DND-41 (cell line): ENCODE measurements at regions not wholly inside any gene's neighbourhood (a gene's known extent, or its start where the extent isn't known, plus 50 kb on each side); places are given as distances from the start of the nearest gene placed in this dataset.

ENCODE experiments used
- ATAC-seq: fragments of 200-7000 bp; cut with Tn5 transposase; 3 replicates; pipeline ENCODE4 v1.9.1; 2021; ENCODE audit warnings: low read depth; ENCODE audit not compliant: insufficient read depth
- DNase-seq: peaks from one replicate; pipeline ENCODE4 v3.0.0-alpha.2; 2020
- H2AFZ ChIP-seq: 2 replicates; pipeline ENCODE4 v1.6.0; 2012; ENCODE audit warnings: low read depth, low read length
- H3K27ac ChIP-seq: 2 replicates; pipeline ENCODE4 v1.5.1; 2012; ENCODE audit warnings: low read length, inconsistent platforms
- H3K27me3 ChIP-seq: fragments of 200-600 bp; sonication (generic); 2 replicates; pipeline ENCODE4 v1.6.0; 2012; ENCODE audit warnings: low read length, mild to moderate bottlenecking, inconsistent platforms; ENCODE audit not compliant: insufficient read depth, poor library complexity
- H3K36me3 ChIP-seq: 2 replicates; pipeline ENCODE4 v1.5.1; 2012; ENCODE audit warnings: low read length, inconsistent platforms; ENCODE audit not compliant: insufficient read depth
- H3K4me1 ChIP-seq: 2 replicates; pipeline ENCODE4 v1.5.1; 2012; ENCODE audit warnings: mild to moderate bottlenecking, low read length; ENCODE audit not compliant: insufficient read depth
- H3K4me2 ChIP-seq: 2 replicates; pipeline ENCODE4 v1.6.0; 2012; ENCODE audit warnings: mild to moderate bottlenecking, moderate library complexity, low read length, inconsistent platforms; ENCODE audit not compliant: insufficient read depth
- H3K4me3 ChIP-seq, 2 experiments: fragments of 200-600 bp in 1 of 2; shearing (Covaris generic) in 1 of 2; 2 replicates each; pipeline ENCODE4 v1.5.1; 2012 to 2016; ENCODE audit warnings: inconsistent platforms in 2 of 2, low read length in 2 of 2, mild to moderate bottlenecking in 2 of 2, low read depth in 1 of 2, moderate library complexity in 1 of 2
- H3K79me2 ChIP-seq: 2 replicates; pipeline ENCODE4 v1.6.0; 2012; ENCODE audit warnings: low read length, inconsistent platforms; ENCODE audit not compliant: insufficient read depth
- H3K9ac ChIP-seq: 2 replicates; pipeline ENCODE4 v1.6.0; 2012; ENCODE audit warnings: low read depth, mild to moderate bottlenecking, inconsistent platforms, low read length, moderate library complexity
- H3K9me3 ChIP-seq: 2 replicates; pipeline ENCODE4 v1.5.1; 2012; ENCODE audit warnings: low read length, moderate library complexity, mild to moderate bottlenecking, inconsistent platforms; ENCODE audit not compliant: insufficient read depth, severe bottlenecking
- H4K20me1 ChIP-seq: 2 replicates; pipeline ENCODE4 v1.6.0; 2012; ENCODE audit warnings: low read length; ENCODE audit not compliant: insufficient read depth
- EZH2 ChIP-seq: IDR thresholded peaks from 3 replicates; pipeline ENCODE4 v1.6.1; 2012; ENCODE audit warnings: borderline replicate concordance, low read depth, mild to moderate bottlenecking, moderate library complexity, low read length, inconsistent platforms; ENCODE audit not compliant: severe bottlenecking
- TF ChIP-seq, protein P1 (sequence below): IDR thresholded peaks from 2 replicates; pipeline ENCODE4 v1.5.1; 2012; ENCODE audit warnings: borderline replicate concordance, low read length, moderate library complexity, mild to moderate bottlenecking; ENCODE audit not compliant: poor library complexity, severe bottlenecking; ENCODE audit errors: extremely low read depth

DNA sequence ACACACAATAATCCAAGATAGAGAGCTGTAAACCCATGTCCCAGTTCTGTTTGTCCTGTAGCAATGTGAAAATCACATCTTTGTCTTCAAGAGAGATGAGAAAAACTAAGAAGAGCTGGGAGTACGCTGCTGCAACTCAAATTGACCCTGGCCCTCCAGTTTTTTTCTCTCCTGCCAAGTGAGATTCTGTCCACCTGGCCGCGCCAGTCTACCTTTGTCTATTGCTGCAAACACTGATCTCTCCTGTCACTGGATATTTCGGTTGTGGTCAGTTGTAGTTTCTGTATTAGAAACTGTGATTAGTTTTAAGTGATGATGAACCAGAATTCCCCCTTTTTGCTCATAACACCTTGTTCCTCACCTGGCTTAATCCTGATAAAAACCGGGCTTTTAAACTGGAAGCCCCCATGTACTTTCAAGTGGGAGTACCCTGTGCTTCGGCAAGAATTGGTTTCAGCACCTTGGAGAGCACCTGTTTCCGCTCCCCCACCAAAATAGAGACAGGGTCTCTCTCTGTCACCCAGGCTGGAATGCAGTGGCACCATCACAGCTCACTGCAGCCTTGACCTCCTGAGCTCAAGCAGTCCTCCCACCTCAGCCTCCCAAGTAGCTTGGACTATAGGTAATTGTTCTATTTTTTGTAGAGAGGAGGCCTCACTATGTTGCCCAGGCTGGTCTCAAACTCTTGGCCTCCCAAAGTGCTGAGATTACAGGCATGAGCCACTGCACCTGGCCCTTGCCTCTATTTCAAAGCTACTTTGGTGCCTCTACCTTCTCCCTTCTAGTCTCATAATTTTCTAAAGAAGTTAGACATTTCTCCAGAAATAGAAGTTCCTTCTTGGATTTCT is 156.8 kb downstream of the PHETA1 start:
- H3K9me3 ChIP-seq, result no peaks in the 10 kb centered on the region
- TF ChIP-seq EZH2, result no peak
- TF ChIP-seq, protein P1, sequence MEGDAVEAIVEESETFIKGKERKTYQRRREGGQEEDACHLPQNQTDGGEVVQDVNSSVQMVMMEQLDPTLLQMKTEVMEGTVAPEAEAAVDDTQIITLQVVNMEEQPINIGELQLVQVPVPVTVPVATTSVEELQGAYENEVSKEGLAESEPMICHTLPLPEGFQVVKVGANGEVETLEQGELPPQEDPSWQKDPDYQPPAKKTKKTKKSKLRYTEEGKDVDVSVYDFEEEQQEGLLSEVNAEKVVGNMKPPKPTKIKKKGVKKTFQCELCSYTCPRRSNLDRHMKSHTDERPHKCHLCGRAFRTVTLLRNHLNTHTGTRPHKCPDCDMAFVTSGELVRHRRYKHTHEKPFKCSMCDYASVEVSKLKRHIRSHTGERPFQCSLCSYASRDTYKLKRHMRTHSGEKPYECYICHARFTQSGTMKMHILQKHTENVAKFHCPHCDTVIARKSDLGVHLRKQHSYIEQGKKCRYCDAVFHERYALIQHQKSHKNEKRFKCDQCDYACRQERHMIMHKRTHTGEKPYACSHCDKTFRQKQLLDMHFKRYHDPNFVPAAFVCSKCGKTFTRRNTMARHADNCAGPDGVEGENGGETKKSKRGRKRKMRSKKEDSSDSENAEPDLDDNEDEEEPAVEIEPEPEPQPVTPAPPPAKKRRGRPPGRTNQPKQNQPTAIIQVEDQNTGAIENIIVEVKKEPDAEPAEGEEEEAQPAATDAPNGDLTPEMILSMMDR, result no peak
- H2AFZ ChIP-seq, result no peak overlapping the region
- H3K4me1 ChIP-seq, result no peaks in the 10 kb centered on the region
- ATAC-seq (peak; percentile 56; the same call in 1 of the 3 replicates), DNase-seq (peak; percentile 49)
- H3K27ac ChIP-seq, result no peak overlapping the region
- H4K20me1 ChIP-seq, result no peaks in the 10 kb centered on the region
- no peak overlapping the region for H3K9ac ChIP-seq
- no peaks in the 10 kb centered on the region for H3K27me3 ChIP-seq
- no peaks in the 10 kb centered on the region for H3K36me3 ChIP-seq
- H3K4me2 ChIP-seq, result no peak overlapping the region
- H3K79me2 ChIP-seq, result no peaks in the 10 kb centered on the region
- H3K4me3 ChIP-seq, result no peak overlapping the region

DNA sequence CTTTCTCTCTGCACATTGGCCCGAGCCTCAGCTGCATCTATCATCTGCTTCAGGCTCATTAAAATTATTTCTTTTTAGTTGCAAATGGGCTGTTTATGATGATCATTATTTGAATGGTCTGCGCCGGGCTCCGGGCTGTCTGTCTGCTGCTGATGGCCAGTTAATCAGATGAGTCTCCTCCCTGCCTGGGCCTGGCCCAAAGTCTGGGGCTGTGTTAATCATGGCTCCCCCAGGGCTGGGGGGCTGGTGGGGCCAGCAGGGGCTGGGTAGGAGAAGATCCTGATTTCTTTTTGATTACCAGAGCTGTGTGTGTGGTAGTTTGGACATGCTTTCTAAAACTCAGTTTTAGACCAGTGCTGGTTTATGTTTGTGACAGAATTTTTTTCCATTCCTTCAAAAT is 159.1 kb downstream of the PHETA1 start:
- Histone ChIP-seq H4K20me1 (no peaks in the 10 kb centered on the region), H3K4me2 (no peak overlapping the region), H3K9me3 (no peaks in the 10 kb centered on the region), H3K9ac (no peak overlapping the region), H3K36me3 (no peaks in the 10 kb centered on the region), H3K4me3 (no peak overlapping the region), H2AFZ (no peak overlapping the region), H3K79me2 (no peaks in the 10 kb centered on the region), H3K4me1 (no peaks in the 10 kb centered on the region), H3K27ac (no peak overlapping the region), H3K27me3 (no peaks in the 10 kb centered on the region)
- TF ChIP-seq, protein P1, result no peak
- no peak for TF ChIP-seq EZH2
- ATAC-seq (no peak), DNase-seq (no peak)

DNA sequence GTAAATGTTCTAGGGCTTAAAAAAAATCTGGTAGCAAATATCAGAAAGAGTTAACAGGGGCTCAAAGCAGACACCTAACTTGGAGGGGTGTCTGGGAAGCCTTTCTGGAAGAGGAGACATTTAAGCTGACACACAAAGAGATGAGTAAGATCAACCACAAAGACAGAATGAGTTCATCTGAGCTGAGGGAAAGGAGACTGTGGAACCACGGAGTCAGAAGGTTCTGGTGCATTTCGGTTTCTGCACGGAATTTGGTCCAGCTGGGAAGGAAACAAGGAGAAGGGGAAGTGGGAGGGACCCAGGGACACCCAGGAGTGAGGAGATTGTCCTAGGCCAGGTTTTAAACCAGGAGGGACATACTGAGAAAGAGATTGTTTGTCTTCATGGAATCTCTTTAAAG is 161.1 kb downstream of the PHETA1 start:
- Histone ChIP-seq H3K4me3 (no peak overlapping the region), H3K27ac (no peak overlapping the region), H3K4me1 (no peaks in the 10 kb centered on the region), H3K79me2 (no peaks in the 10 kb centered on the region), H3K9me3 (no peaks in the 10 kb centered on the region), H3K27me3 (no peaks in the 10 kb centered on the region), H3K9ac (no peak overlapping the region), H4K20me1 (no peaks in the 10 kb centered on the region), H3K36me3 (no peaks in the 10 kb centered on the region), H3K4me2 (no peak overlapping the region), H2AFZ (no peak overlapping the region)
- DNase-seq, result no peak
- no peak for ATAC-seq
- TF ChIP-seq, protein P1, result no peak
- no peak for TF ChIP-seq EZH2
